SK-N-SH treated with all-trans-retinoic acid at 6 μM for 48 hours (cell line): ENCODE measurements at regions not wholly inside any gene's neighbourhood (a gene's known extent, or its start where the extent isn't known, plus 50 kb on each side); places are given as distances from the start of the nearest gene placed in this dataset.

Experiments used
- ATAC-seq: fragments of 200-7000 bp; cut with Tn5 transposase; 3 replicates; pipeline ENCODE4 v1.9.1; 2020; ENCODE audit warnings: mild to moderate bottlenecking, moderate library complexity
- ARNTL ChIP-seq: fragments of 450-650 bp; formaldehyde crosslinking; IDR thresholded peaks from 2 replicates; pipeline ENCODE4 v1.5.0; 2020; ENCODE audit warnings: low read depth, mild to moderate bottlenecking, moderate library complexity, borderline replicate concordance
- BACH2 ChIP-seq: fragments of 250-450 bp; sonication (Bioruptor Pico); IDR thresholded peaks from 2 replicates; pipeline ENCODE4 v1.9.0; 2021; ENCODE audit warnings: mild to moderate bottlenecking, borderline replicate concordance
- CREB5 ChIP-seq: fragments of 250-450 bp; sonication (Bioruptor Pico); IDR thresholded peaks from 2 replicates; pipeline ENCODE4 v1.5.1; 2020; ENCODE audit warnings: low read depth, mild to moderate bottlenecking, moderate library complexity
- CSRNP3 ChIP-seq: fragments of 250-450 bp; sonication (Bioruptor Pico); IDR thresholded peaks from 2 replicates; pipeline ENCODE4 v1.5.1; 2021; ENCODE audit warnings: mild to moderate bottlenecking, moderate library complexity
- ESRRG ChIP-seq: fragments of 250-450 bp; sonication (Bioruptor Pico); IDR thresholded peaks from 2 replicates; pipeline ENCODE4 v1.6.1; 2021; ENCODE audit warnings: mild to moderate bottlenecking
- GLIS3 ChIP-seq: fragments of 250-450 bp; sonication (Bioruptor Pico); IDR thresholded peaks from 2 replicates; pipeline ENCODE4 v1.5.0; 2020; ENCODE audit warnings: mild to moderate bottlenecking, moderate library complexity
- ISL1 ChIP-seq: fragments of 250-450 bp; sonication (Bioruptor Pico); IDR thresholded peaks from 2 replicates; pipeline ENCODE4 v2.1.2; 2022; ENCODE audit warnings: mild to moderate bottlenecking, moderate library complexity
- OSR1 ChIP-seq: fragments of 250-450 bp; sonication (Bioruptor Pico); IDR thresholded peaks from 2 replicates; pipeline ENCODE4 v1.8.0; 2022; ENCODE audit warnings: moderate library complexity, mild to moderate bottlenecking, inconsistent platforms
- PATZ1 ChIP-seq: fragments of 250-450 bp; sonication (Bioruptor Pico); IDR thresholded peaks from 2 replicates; pipeline ENCODE4 v1.8.0; 2020; ENCODE audit warnings: mild to moderate bottlenecking, moderate library complexity, borderline replicate concordance
- POU6F1 ChIP-seq: fragments of 250-450 bp; sonication (Bioruptor Pico); IDR thresholded peaks from 2 replicates; pipeline ENCODE4 v1.8.0; 2021; ENCODE audit warnings: low read depth, mild to moderate bottlenecking, moderate library complexity, borderline replicate concordance
- RARB ChIP-seq: fragments of 250-450 bp; sonication (Bioruptor Pico); IDR thresholded peaks from 2 replicates; pipeline ENCODE4 v1.8.0; 2021; ENCODE audit warnings: mild to moderate bottlenecking, moderate library complexity
- SNAI2 ChIP-seq: fragments of 250-450 bp; sonication (Bioruptor Pico); IDR thresholded peaks from 2 replicates; pipeline ENCODE4 v1.5.0; 2020; ENCODE audit warnings: mild to moderate bottlenecking, moderate library complexity
- TCF4 ChIP-seq: fragments of 250-450 bp; sonication (Bioruptor Pico); IDR thresholded peaks from 2 replicates; pipeline ENCODE4 v1.8.0; 2021; ENCODE audit warnings: mild to moderate bottlenecking, moderate library complexity, borderline replicate concordance
- TSHZ2 ChIP-seq: fragments of 250-450 bp; sonication (Bioruptor Pico); IDR thresholded peaks from 2 replicates; pipeline ENCODE4 v1.5.0; 2020; ENCODE audit warnings: mild to moderate bottlenecking, moderate library complexity
- ZC3H10 ChIP-seq: fragments of 250-450 bp; sonication (Bioruptor Pico); IDR thresholded peaks from 2 replicates; pipeline ENCODE4 v1.5.1; 2021; ENCODE audit warnings: mild to moderate bottlenecking, moderate library complexity
- ZFP3 ChIP-seq: fragments of 250-450 bp; sonication (Bioruptor Pico); IDR thresholded peaks from 2 replicates; pipeline ENCODE4 v1.5.0; 2020; ENCODE audit warnings: mild to moderate bottlenecking, moderate library complexity
- ZFP30 ChIP-seq: fragments of 450-650 bp; formaldehyde crosslinking; IDR thresholded peaks from 2 replicates; pipeline ENCODE4 v1.5.0; 2022; ENCODE audit warnings: mild to moderate bottlenecking, moderate library complexity
- ZNF8 ChIP-seq: fragments of 450-650 bp; formaldehyde crosslinking; IDR thresholded peaks from 2 replicates; pipeline ENCODE4 v1.5.0; 2020; ENCODE audit warnings: mild to moderate bottlenecking, moderate library complexity

- TF ChIP-seq BACH2 (no peak), ESRRG (CRISPR knock-in tag) (no peak), TSHZ2 (no peak), ZFP3 (CRISPR knock-in tag) (no peak), SNAI2 (CRISPR knock-in tag) (no peak), ARNTL (CRISPR knock-in tag) (no peak), PATZ1 (no peak), POU6F1 (CRISPR knock-in tag) (no peak), ZNF8 (CRISPR knock-in tag) (no peak), CSRNP3 (no peak), RARB (CRISPR knock-in tag) (no peak)
- ATAC-seq: no peak
Observed at GRCh38 chr6:66568271-66568670, 861.2 kb upstream of the EYS start.

- no peak for ATAC-seq
- TF ChIP-seq ZC3H10 (CRISPR knock-in tag) (no peak), CREB5 (CRISPR knock-in tag) (no peak), PATZ1 (no peak), TCF4 (no peak), ZFP3 (CRISPR knock-in tag) (no peak), GLIS3 (CRISPR knock-in tag) (no peak), ISL1 (CRISPR knock-in tag) (no peak), SNAI2 (CRISPR knock-in tag) (no peak), OSR1 (no peak), TSHZ2 (no peak), ZFP30 (CRISPR knock-in tag) (no peak)
- TF ChIP-seq, all 23 proteins: peak for 0
Observed at GRCh38 chr6:66561479-66561878, 854.5 kb upstream of the EYS start.
